A549 (cell line): ENCODE measurements at regions not wholly inside any gene's neighbourhood (a gene's known extent, or its start where the extent isn't known, plus 50 kb on each side); places are given as distances from the start of the nearest gene placed in this dataset.

Experiments
- ATAC-seq, 2 experiments: fragments of 200-7000 bp in 1 of 2; fragments of >200 bp in 1 of 2; cut with Nextera tagmentation in 1 of 2; cut with Tn5 transposase in 1 of 2; 3 replicates each; pipeline versions ENCODE4 v1.8.0 to v1.9.1; 2018 to 2020; ENCODE audit warnings: mild to moderate bottlenecking in 1 of 2, moderate library complexity in 1 of 2
- CTCF ChIA-PET: fragments of 300-600 bp; sonication (Branson Sonifier 250); formaldehyde crosslinking; extraction: SDS; loops from one replicate; lab custom pipeline; 2021; ENCODE audit warnings: antibody characterized with exemption, inconsistent platforms; lab: Yijun Ruan, JAX
- POLR2A ChIA-PET: fragments of 350-600 bp; formaldehyde crosslinking; extraction: SDS; loops from one replicate; lab custom pipeline; 2021; ENCODE audit warnings: antibody characterized with exemption, inconsistent platforms; lab: Yijun Ruan, JAX
- DNase-seq, 2 experiments: peaks; one replicate each; pipeline versions ENCODE4 v3.0.0 to v3.0.0-alpha.2; 2011 to 2016; ENCODE audit warnings: low read depth in 1 of 2, low spot score in 1 of 2
- FAIRE-seq: peaks from 2 replicates; lab custom pipeline; 2011; peaks lifted over from hg19 to GRCh38; lab: Jason Lieb, UNC
- H3K27ac ChIP-seq, 2 experiments: fragments of >200 bp; sonication (Bioruptor Twin); formaldehyde crosslinking; 3 replicates each; pipeline ENCODE4 v1.5.1; 2016 to 2017
- H3K4me1 ChIP-seq: fragments of >200 bp; sonication (Bioruptor Twin); formaldehyde crosslinking; 3 replicates; pipeline ENCODE4 v1.6.1; 2016
- H3K4me2 ChIP-seq: fragments of >200 bp; sonication (Bioruptor Twin); formaldehyde crosslinking; 3 replicates; pipeline ENCODE4 v1.6.1; 2016
- H3K4me3 ChIP-seq: fragments of >200 bp; sonication (Bioruptor Twin); formaldehyde crosslinking; 3 replicates; pipeline ENCODE4 v1.5.1; 2016
- H3K9me3 ChIP-seq: fragments of >200 bp; sonication (Bioruptor Twin); formaldehyde crosslinking; 3 replicates; pipeline ENCODE4 v1.6.1; 2016
- BCL3 ChIP-seq: fragments of >200 bp; sonication (Bioruptor Twin); formaldehyde crosslinking; IDR thresholded peaks from 3 replicates; pipeline ENCODE4 v1.6.1; 2016
- CBX2 ChIP-seq: fragments of 200-600 bp; sonication (generic); IDR thresholded peaks from 2 replicates; pipeline ENCODE4 v1.6.1; 2016; ENCODE audit warnings: low read depth, mild to moderate bottlenecking, borderline replicate concordance
- CEBPB ChIP-seq, 2 experiments: fragments of >200 bp in 1 of 2; sonication (Bioruptor Twin) in 1 of 2; formaldehyde crosslinking in 1 of 2; IDR thresholded peaks; 2 replicates each; pipeline ENCODE4 v1.6.1; 2012 to 2016
- CHD2 ChIP-seq: fragments of 150-350 bp; IDR thresholded peaks from 2 replicates; pipeline ENCODE4 v1.6.1; 2014; ENCODE audit warnings: low read length; ENCODE audit not compliant: partially characterized antibody
- CTCF ChIP-seq: fragments of >200 bp; sonication (Bioruptor Twin); formaldehyde crosslinking; IDR thresholded peaks from 3 replicates; pipeline ENCODE4 v1.5.1; 2016
- EP300 ChIP-seq, 2 experiments: fragments of >200 bp; sonication (Bioruptor Twin); formaldehyde crosslinking; IDR thresholded peaks; 2 replicates in 1 of 2; 3 replicates in 1 of 2; pipeline ENCODE4 v1.6.1; 2016 to 2017
- FOSL2 ChIP-seq, 2 experiments: fragments of 450-650 bp in 1 of 2; fragments of >200 bp in 1 of 2; sonication (Bioruptor Twin) in 1 of 2; formaldehyde crosslinking; IDR thresholded peaks; 2 replicates each; pipeline versions ENCODE4 v1.5.0 to v1.6.1; 2016 to 2020; ENCODE audit warnings: mild to moderate bottlenecking in 1 of 2, moderate library complexity in 1 of 2
- GATA3 ChIP-seq: IDR thresholded peaks from 2 replicates; pipeline ENCODE4 v1.6.1; 2012; ENCODE audit warnings: borderline replicate concordance
- HDAC2 ChIP-seq: fragments of 200-600 bp; sonication (generic); IDR thresholded peaks from 2 replicates; pipeline ENCODE4 v1.6.1; 2016
- HOXB5 ChIP-seq: fragments of 250-450 bp; sonication (Bioruptor Pico); IDR thresholded peaks from 2 replicates; pipeline ENCODE4 v1.5.0; 2020; ENCODE audit warnings: mild to moderate bottlenecking, moderate library complexity
- KDM1A ChIP-seq: fragments of 200-600 bp; sonication (generic); IDR thresholded peaks from 2 replicates; pipeline ENCODE4 v1.6.1; 2016; ENCODE audit warnings: low read depth, mild to moderate bottlenecking
- MAFK ChIP-seq: fragments of 450-650 bp; IDR thresholded peaks from 2 replicates; pipeline ENCODE4 v1.6.1; 2014; ENCODE audit not compliant: partially characterized antibody
- MAX ChIP-seq: IDR thresholded peaks from 2 replicates; pipeline ENCODE4 v1.6.1; 2012
- POLR2A ChIP-seq: IDR thresholded peaks from 2 replicates; pipeline ENCODE4 v1.6.1; 2012; ENCODE audit warnings: mild to moderate bottlenecking, low read length
- POLR2AphosphoS2 ChIP-seq: conservative IDR thresholded peaks from 2 replicates; pipeline ENCODE4 v1.6.1; 2012; ENCODE audit warnings: low read length, improper control_type of control experiment, inconsistent platforms
- RAD21 ChIP-seq, 2 experiments: fragments of >200 bp in 1 of 2; sonication (Bioruptor Twin) in 1 of 2; formaldehyde crosslinking in 1 of 2; IDR thresholded peaks in 1 of 2; conservative IDR thresholded peaks in 1 of 2; 2 replicates in 1 of 2; 3 replicates in 1 of 2; pipeline ENCODE4 v1.6.1; 2012 to 2018; ENCODE audit warnings: inconsistent platforms in 1 of 2
- RARB ChIP-seq: fragments of 250-450 bp; sonication (Bioruptor Pico); IDR thresholded peaks from 2 replicates; pipeline ENCODE4 v1.8.0; 2021; ENCODE audit warnings: mild to moderate bottlenecking, moderate library complexity
- RCOR1 ChIP-seq: fragments of 150-350 bp; IDR thresholded peaks from 2 replicates; pipeline ENCODE4 v1.6.1; 2014; ENCODE audit warnings: antibody characterized with exemption, low read length, low read depth
- RNF2 ChIP-seq: fragments of 200-600 bp; sonication (generic); IDR thresholded peaks from 2 replicates; pipeline ENCODE4 v1.6.1; 2016; ENCODE audit warnings: low read depth, mild to moderate bottlenecking, antibody characterized with exemption, moderate library complexity, borderline replicate concordance
- SREBF2 ChIP-seq: fragments of 450-650 bp; IDR thresholded peaks from 2 replicates; pipeline ENCODE4 v1.6.1; 2014; ENCODE audit warnings: mild to moderate bottlenecking, moderate library complexity
- TP53 ChIP-seq: fragments of 250-450 bp; sonication (Bioruptor Pico); IDR thresholded peaks from 2 replicates; pipeline ENCODE4 v1.5.0; 2021; ENCODE audit warnings: mild to moderate bottlenecking, moderate library complexity
- ZC3H11A ChIP-seq: fragments of 450-650 bp; IDR thresholded peaks from 2 replicates; pipeline ENCODE4 v1.6.1; 2014; ENCODE audit warnings: antibody characterized with exemption, mild to moderate bottlenecking
- WGBS: methylation state at CpG from one replicate; pipeline ENCODE4 v1.1.6; 2017; ENCODE audit errors: missing lambda C conversion rate; 5-methylcytosine and 5-hydroxymethylcytosine counted together
- TF ChIP-seq, protein P1 (sequence below): fragments of 200-600 bp; sonication (generic); IDR thresholded peaks from 2 replicates; pipeline ENCODE4 v1.6.1; 2016; ENCODE audit warnings: antibody characterized with exemption, mild to moderate bottlenecking, moderate library complexity
- TF ChIP-seq, protein P2 (sequence below): fragments of 250-450 bp; sonication (Bioruptor Pico); IDR thresholded peaks from 2 replicates; pipeline ENCODE4 v1.5.0; 2020; ENCODE audit warnings: low read depth, mild to moderate bottlenecking, moderate library complexity

DNA sequence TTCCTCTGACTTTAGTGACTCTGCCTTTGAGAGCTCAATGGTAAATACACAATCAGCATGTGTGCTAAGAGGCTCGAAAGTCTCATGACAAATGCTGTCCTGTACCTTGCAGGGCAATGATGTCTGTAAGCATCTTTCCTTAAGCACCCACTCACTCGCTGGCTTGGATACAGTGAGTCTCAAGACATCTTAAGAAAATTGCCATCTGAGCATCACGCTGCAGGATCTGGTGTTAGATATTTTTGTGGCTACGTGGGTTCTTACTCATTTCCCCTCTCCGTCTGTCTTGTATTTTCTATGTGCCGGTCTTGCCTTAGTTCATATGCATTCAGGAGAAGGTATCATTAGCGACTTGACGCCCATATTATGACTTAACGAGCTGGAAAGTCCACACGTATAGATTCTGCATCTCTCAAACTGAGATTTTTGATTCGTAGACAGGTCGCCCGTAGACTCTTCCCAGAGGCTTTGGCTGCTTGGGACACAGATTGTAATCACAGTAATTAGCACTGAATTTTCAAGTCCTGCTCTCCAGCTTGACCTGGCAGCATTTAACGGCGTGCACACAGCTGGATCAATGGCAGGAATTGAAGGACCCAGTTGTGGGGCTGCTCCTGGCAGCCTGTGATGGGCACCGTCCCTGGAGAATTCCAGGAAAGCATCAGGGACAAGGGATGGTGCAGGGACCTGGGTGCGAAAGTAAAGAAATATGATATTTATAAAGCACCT, 231.2 kb downstream of the ZIC5 start:
- WGBS, result 78% methylated on average over 15 of the region's 17 CpGs
- DNase-seq (no peak), FAIRE-seq (no peak), ATAC-seq (no peak)
- no peak overlapping the region for H3K27ac ChIP-seq
- POLR2A ChIA-PET, result no interaction called here
- CTCF ChIA-PET, result no interaction called here
- no peak overlapping the region for H3K4me3 ChIP-seq
- H3K4me1 ChIP-seq, result no peaks in the 10 kb centered on the region
- TF ChIP-seq CBX2 (no peak), RCOR1 (no peak), KDM1A (no peak), EP300 (IDR thresholded peaks at IDR 0.05) (no peak), POLR2A (no peak), HOXB5 (CRISPR knock-in tag) (no peak), TP53 (CRISPR knock-in tag) (no peak), RNF2 (no peak), RAD21 (conservative IDR thresholded peaks at IDR 0.05 in 1 of 2, IDR thresholded peaks at IDR 0.05 in 1 of 2) (no peak), BCL3 (no peak), CTCF (no peak), RARB (CRISPR knock-in tag) (no peak), ZC3H11A (no peak), MAX (no peak), POLR2AphosphoS2 (no peak)
- TF ChIP-seq, protein P1, sequence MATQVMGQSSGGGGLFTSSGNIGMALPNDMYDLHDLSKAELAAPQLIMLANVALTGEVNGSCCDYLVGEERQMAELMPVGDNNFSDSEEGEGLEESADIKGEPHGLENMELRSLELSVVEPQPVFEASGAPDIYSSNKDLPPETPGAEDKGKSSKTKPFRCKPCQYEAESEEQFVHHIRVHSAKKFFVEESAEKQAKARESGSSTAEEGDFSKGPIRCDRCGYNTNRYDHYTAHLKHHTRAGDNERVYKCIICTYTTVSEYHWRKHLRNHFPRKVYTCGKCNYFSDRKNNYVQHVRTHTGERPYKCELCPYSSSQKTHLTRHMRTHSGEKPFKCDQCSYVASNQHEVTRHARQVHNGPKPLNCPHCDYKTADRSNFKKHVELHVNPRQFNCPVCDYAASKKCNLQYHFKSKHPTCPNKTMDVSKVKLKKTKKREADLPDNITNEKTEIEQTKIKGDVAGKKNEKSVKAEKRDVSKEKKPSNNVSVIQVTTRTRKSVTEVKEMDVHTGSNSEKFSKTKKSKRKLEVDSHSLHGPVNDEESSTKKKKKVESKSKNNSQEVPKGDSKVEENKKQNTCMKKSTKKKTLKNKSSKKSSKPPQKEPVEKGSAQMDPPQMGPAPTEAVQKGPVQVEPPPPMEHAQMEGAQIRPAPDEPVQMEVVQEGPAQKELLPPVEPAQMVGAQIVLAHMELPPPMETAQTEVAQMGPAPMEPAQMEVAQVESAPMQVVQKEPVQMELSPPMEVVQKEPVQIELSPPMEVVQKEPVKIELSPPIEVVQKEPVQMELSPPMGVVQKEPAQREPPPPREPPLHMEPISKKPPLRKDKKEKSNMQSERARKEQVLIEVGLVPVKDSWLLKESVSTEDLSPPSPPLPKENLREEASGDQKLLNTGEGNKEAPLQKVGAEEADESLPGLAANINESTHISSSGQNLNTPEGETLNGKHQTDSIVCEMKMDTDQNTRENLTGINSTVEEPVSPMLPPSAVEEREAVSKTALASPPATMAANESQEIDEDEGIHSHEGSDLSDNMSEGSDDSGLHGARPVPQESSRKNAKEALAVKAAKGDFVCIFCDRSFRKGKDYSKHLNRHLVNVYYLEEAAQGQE, result no peak
- TF ChIP-seq, protein P2, sequence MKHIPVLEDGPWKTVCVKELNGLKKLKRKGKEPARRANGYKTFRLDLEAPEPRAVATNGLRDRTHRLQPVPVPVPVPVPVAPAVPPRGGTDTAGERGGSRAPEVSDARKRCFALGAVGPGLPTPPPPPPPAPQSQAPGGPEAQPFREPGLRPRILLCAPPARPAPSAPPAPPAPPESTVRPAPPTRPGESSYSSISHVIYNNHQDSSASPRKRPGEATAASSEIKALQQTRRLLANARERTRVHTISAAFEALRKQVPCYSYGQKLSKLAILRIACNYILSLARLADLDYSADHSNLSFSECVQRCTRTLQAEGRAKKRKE (CRISPR knock-in tag), result no peak
- H3K9me3 ChIP-seq, result no peaks in the 10 kb centered on the region
- H3K4me2 ChIP-seq, result no peak overlapping the region

DNA sequence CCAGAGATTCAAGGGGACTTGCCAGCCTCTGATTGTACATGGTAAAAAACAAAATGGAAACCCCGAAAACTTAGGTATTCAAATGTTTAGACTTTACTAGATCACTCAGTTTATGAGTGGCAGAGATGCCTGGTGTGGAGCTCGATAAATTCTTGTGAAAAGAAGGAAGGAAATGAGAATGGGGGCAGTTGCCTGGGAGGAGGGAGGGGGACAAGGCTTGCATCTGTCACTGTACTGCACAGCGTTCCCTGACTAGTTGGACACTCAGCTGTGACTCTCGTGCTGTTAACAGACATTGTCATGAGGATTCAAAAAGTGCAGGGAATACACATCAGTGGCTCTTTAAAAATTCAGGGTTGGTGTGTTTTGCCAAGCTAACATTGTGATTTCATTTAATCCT, 232.9 kb downstream of the ZIC5 start:
- ChIA-PET CTCF (no interaction called here), POLR2A (no interaction called here)
- FAIRE-seq, result no peak
- 59% methylated on average over 4 of the region's 4 CpGs for WGBS
- no peak for DNase-seq
- no peak for ATAC-seq
- Histone ChIP-seq H3K4me1 (no peaks in the 10 kb centered on the region), H3K4me3 (no peak overlapping the region), H3K27ac (no peak overlapping the region), H3K9me3 (no peaks in the 10 kb centered on the region), H3K4me2 (no peak overlapping the region)
- TF ChIP-seq GATA3 (no peak), SREBF2 (no peak), CHD2 (no peak), MAFK (no peak), HDAC2 (no peak), FOSL2 (IDR thresholded peaks at IDR 0.05) (no peak), FOSL2 (CRISPR knock-in tag; IDR thresholded peaks at IDR 0.05) (no peak), BCL3 (no peak), CEBPB (IDR thresholded peaks at IDR 0.05) (no peak)
